ENCODE measurements at regions not wholly inside any gene's neighbourhood (a gene's known extent, or its start where the extent isn't known, plus 50 kb on each side); places are given as distances from the start of the nearest gene placed in this dataset.

DNA sequence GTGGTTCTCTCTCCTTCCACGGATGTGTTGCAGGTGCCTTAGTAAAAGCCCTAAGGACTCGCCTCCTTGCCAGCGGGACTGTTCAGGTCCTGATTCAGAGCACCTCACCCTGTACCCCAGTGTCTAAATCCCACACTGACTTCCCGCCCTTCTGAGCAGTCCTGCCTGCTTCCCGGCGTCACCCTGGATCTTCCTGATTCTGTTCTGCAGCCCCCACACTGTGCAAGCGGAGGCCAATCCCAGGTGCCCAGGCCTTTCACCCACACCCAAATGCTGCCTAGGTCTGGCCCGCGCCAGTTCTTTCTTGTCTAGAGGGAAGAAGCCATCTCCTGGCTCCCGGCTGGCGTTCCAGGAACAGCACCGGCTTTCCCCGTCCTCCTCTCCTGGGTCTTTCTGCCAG, 95.9 kb upstream of the GALNT2 start:
- H3K4me3 ChIP-seq (ENCODE audit: low read depth, low read length), result no peak overlapping the region
- TF ChIP-seq, protein P1, sequence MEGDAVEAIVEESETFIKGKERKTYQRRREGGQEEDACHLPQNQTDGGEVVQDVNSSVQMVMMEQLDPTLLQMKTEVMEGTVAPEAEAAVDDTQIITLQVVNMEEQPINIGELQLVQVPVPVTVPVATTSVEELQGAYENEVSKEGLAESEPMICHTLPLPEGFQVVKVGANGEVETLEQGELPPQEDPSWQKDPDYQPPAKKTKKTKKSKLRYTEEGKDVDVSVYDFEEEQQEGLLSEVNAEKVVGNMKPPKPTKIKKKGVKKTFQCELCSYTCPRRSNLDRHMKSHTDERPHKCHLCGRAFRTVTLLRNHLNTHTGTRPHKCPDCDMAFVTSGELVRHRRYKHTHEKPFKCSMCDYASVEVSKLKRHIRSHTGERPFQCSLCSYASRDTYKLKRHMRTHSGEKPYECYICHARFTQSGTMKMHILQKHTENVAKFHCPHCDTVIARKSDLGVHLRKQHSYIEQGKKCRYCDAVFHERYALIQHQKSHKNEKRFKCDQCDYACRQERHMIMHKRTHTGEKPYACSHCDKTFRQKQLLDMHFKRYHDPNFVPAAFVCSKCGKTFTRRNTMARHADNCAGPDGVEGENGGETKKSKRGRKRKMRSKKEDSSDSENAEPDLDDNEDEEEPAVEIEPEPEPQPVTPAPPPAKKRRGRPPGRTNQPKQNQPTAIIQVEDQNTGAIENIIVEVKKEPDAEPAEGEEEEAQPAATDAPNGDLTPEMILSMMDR (IDR thresholded peaks at IDR 0.05; ENCODE audit: control insufficient read depth, extremely low read depth, insufficient read depth), result no peak
- no peak for DNase-seq (ENCODE audit: low read depth)

DNA sequence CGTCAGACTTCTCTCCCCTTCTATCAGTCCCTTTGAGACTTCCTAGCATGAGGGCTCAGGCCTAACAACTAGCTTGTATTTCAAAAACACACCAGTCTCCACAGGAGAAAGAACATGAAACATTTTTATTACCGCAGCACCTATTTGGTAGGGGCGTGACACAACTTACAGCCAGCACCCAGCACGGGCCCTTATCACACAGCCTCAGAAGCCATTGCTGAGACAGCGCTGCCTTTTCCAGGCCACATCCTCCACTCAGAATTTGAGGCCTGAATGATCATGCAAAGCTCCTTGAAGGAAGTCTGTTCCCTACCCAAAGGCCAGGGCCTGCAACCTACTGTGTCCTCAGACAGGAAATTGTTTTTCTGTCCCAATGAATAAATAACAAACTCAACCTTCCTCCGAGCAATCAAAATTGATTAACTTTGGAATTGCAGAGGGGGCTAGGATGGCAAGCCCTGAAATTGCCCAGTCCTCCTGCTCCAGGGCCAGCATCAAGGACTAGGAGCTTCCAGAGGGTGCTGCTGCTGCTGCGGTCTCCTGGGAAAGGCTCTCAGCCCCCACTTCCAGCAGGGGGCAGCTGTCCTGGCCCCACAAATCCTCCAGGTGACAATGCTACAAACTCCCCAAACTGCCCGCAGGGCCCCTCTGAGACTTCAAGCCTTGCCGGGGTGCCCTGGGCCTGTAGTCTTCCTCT, 94.3 kb upstream of the GALNT2 start:
- no peak overlapping the region for H3K4me3 ChIP-seq (ENCODE audit: low read depth, low read length)
- TF ChIP-seq, protein P1 (IDR thresholded peaks at IDR 0.05; ENCODE audit: control insufficient read depth, extremely low read depth, insufficient read depth), result no peak
- no peak for DNase-seq (ENCODE audit: low read depth)

- no peak overlapping the region for H3K4me3 ChIP-seq (ENCODE audit: low read depth, low read length)
- TF ChIP-seq, protein P1 (IDR thresholded peaks at IDR 0.05; ENCODE audit: control insufficient read depth, extremely low read depth, insufficient read depth), result no peak
- DNase-seq (ENCODE audit: low read depth), result no peak
Measured at GRCh38 chr1:229973297-229973612, 93.8 kb upstream of the GALNT2 start.

DNA sequence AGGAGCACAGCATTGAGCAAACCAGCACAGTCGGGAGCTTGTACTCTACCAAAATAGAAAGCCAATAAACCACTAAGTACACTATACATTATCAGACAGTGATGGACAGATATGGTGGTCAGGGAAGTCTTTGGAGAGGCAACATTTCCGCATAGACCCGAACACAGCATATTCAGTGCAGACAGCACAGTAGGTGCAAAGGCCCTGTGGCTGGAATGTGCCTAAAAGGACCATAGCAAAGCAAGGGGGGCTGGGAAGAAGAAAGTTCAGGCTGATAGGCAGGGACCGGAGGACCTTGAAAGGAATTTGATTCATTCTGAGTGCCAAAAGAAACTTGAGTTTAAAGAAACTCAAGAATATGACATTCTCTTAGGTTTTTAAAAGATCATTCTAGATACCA, 92.0 kb upstream of the GALNT2 start:
- H3K4me3 ChIP-seq (ENCODE audit: low read depth, low read length), result no peak overlapping the region
- TF ChIP-seq, protein P1 (IDR thresholded peaks at IDR 0.05; ENCODE audit: control insufficient read depth, extremely low read depth, insufficient read depth), result no peak

GRCh38 chr1:229980009-229980408, 87.0 kb upstream of the GALNT2 start:
- H3K4me3 ChIP-seq (ENCODE audit: low read depth, low read length), result no peak overlapping the region
- TF ChIP-seq, protein P1 (IDR thresholded peaks at IDR 0.05; ENCODE audit: control insufficient read depth, extremely low read depth, insufficient read depth), result no peak
- peak; percentile 62 for DNase-seq (ENCODE audit: low read depth)

More for the DNA sequence above, 92.0 kb upstream of the GALNT2 start:
- DNase-seq (ENCODE audit: low read depth), result no peak

DNA sequence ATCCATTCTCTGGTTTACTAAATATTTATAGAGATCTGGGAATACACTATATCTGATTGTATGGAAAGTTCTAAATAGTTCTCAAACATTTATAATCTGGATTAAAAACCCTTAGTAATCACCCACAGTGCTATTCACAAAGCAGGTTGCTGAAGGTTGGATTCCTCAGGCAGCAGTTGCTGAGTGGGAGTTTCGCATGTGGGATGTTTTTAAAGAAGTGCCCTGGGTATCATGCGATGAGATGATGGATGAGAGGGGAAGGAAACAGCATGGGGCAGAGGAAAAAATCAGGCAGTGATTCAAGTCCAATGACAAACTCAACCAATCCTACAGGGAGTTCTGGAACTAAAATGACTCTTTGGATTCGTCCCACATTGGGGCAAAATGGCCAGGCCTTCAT, 85.3 kb upstream of the GALNT2 start:
- no peak overlapping the region for H3K4me3 ChIP-seq (ENCODE audit: low read depth, low read length)
- DNase-seq (ENCODE audit: low read depth), result no peak
- TF ChIP-seq, protein P1 (IDR thresholded peaks at IDR 0.05; ENCODE audit: control insufficient read depth, extremely low read depth, insufficient read depth), result no peak
